ENCODE measurements at regions not wholly inside any gene's neighbourhood (a gene's known extent, or its start where the extent isn't known, plus 50 kb on each side); places are given as distances from the start of the nearest gene placed in this dataset.
A peak's percentile ranks its signal among the peaks of the same experiment; 100 is the strongest.

DNA sequence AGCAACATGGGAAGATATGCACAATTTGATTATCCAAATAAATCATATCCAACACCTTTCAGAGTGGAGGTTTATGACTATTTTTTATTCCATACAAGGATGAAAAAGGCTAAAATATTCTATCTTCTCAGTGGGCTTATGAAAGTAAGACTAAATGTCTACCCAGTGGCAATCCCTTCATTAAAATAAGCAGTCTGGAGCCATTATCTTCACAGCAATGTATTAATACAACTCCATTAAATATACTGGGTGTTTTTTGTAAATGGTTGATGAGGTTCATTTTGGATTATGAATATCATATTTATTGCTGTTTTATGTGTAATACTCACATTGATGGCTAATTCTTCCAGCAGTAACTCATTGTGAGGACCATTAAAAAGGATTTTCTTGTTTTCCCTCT is 352.7 kb upstream of the SOX11 start:
- Mint-ChIP-seq H3K4me1 (no peaks in the 10 kb centered on the region), H3K27ac (no peak overlapping the region), H3K27me3 (no peaks in the 10 kb centered on the region), H3K9me3 (peaks cover 0 to 9% (median 3%) of the 10 kb centered on the region in 7 donors), H3K36me3 (no peaks in the 10 kb centered on the region), H3K4me3 (no peak overlapping the region)
- H3K27me3 ChIP-seq (ENCODE audit: control insufficient read depth, insufficient read depth, low read length) = no peaks in the 10 kb centered on the region
- no peak for DNase-seq
- ATAC-seq (ENCODE audit: low read depth in 2 of 2) = no peak
- H3K4me3 ChIP-seq (ENCODE audit: low read depth, low read length) = no peak overlapping the region
- H3K9me3 ChIP-seq (ENCODE audit: control insufficient read depth in 2 of 2, low read length in 2 of 2) = no peaks in the 10 kb centered on the region
- no peak overlapping the region for H3K27ac ChIP-seq (ENCODE audit: insufficient read depth, low read length, poor library complexity, severe bottlenecking)
- H3K36me3 ChIP-seq (ENCODE audit: control insufficient read depth, insufficient read depth, low read length) = no peaks in the 10 kb centered on the region
- H3K4me1 ChIP-seq (ENCODE audit: control insufficient read depth, insufficient read depth, low read length, poor library complexity, severe bottlenecking) = no peaks in the 10 kb centered on the region

DNA sequence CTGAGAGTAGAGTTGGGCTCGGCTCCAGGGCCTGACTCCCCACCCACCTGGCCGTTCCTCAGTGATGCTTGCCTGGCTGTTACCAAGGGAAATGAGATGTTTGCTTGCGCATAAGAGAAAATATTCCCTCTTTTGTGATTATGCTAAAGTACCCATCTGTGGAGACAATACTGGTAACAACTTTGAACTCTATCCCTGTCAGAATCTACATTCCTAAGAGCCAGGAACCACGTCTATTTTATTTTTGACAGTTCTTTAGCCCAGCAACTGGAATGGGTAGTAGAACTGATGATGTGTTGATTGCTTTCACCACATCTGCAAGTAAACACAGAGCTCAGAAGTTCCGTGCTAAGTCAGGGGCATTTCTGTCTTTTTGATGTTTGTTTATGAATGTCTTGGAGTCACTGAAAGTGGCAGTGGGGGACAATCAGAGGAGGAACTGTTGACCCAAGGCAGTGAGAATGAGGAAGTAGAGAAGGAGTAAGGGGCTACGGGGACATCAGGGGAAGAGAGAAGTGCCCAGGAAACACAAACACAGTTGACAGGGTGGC is 348.3 kb upstream of the SOX11 start:
- H3K36me3 Mint-ChIP-seq = no peaks in the 10 kb centered on the region
- no peaks in the 10 kb centered on the region for H3K27me3 ChIP-seq (ENCODE audit: control insufficient read depth, insufficient read depth, low read length)
- no peaks in the 10 kb centered on the region for H3K36me3 ChIP-seq (ENCODE audit: control insufficient read depth, insufficient read depth, low read length)
- no peaks in the 10 kb centered on the region for H3K27me3 Mint-ChIP-seq
- no peak overlapping the region for H3K27ac Mint-ChIP-seq
- no peaks in the 10 kb centered on the region for H3K4me1 Mint-ChIP-seq
- DNase-seq (no peak), ATAC-seq (ENCODE audit: low read depth in 2 of 2) (no peak)
- no peak overlapping the region for H3K27ac ChIP-seq (ENCODE audit: insufficient read depth, low read length, poor library complexity, severe bottlenecking)
- no peaks in the 10 kb centered on the region for H3K4me1 ChIP-seq (ENCODE audit: control insufficient read depth, insufficient read depth, low read length, poor library complexity, severe bottlenecking)
- no peak overlapping the region for H3K4me3 Mint-ChIP-seq
- peaks cover 0 to 10% (median 3%) of the 10 kb centered on the region in 7 donors for H3K9me3 Mint-ChIP-seq
- H3K9me3 ChIP-seq (ENCODE audit: control insufficient read depth in 2 of 2, low read length in 2 of 2) = peaks cover 0 to 1% of the 10 kb centered on the region in 2 experiments
- no peak overlapping the region for H3K4me3 ChIP-seq (ENCODE audit: low read depth, low read length)

DNA sequence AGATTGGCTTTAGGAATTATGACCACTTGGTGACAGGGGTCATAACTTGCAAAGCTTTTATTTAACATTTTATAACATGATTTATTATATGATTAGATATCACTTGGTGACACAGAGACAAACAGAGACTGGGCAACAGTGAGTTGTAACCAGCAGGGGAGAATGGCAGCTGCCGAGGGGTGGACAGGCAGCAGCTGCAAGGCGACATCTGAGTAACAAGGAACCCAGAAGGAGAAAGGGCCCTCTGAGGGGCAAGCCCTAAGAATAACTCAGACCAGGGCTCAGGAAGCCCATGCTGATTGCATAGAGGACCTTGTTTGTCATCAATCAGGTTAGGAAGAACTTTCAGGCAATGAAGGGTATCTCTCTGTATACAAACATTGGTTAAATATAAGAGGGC is 339.9 kb upstream of the SOX11 start:
- H3K36me3 Mint-ChIP-seq = no peaks in the 10 kb centered on the region
- H3K9me3 Mint-ChIP-seq = peaks cover 0 to 9% (median 6%) of the 10 kb centered on the region in 7 donors
- Histone ChIP-seq H3K27ac (ENCODE audit: insufficient read depth, low read length, poor library complexity, severe bottlenecking) (no peak overlapping the region), H3K4me1 (ENCODE audit: control insufficient read depth, insufficient read depth, low read length, poor library complexity, severe bottlenecking) (no peaks in the 10 kb centered on the region), H3K36me3 (ENCODE audit: control insufficient read depth, insufficient read depth, low read length) (no peaks in the 10 kb centered on the region), H3K9me3 (ENCODE audit: control insufficient read depth in 2 of 2, low read length in 2 of 2) (peaks cover 3 to 4% of the 10 kb centered on the region in 2 experiments), H3K4me3 (ENCODE audit: low read depth, low read length) (no peak overlapping the region), H3K27me3 (ENCODE audit: control insufficient read depth, insufficient read depth, low read length) (no peaks in the 10 kb centered on the region)
- ATAC-seq (ENCODE audit: low read depth in 2 of 2) (no peak), DNase-seq (no peak)
- no peaks in the 10 kb centered on the region for H3K27me3 Mint-ChIP-seq
- H3K4me3 Mint-ChIP-seq = no peak overlapping the region
- no peak overlapping the region for H3K27ac Mint-ChIP-seq
- H3K4me1 Mint-ChIP-seq = no peaks in the 10 kb centered on the region

DNA sequence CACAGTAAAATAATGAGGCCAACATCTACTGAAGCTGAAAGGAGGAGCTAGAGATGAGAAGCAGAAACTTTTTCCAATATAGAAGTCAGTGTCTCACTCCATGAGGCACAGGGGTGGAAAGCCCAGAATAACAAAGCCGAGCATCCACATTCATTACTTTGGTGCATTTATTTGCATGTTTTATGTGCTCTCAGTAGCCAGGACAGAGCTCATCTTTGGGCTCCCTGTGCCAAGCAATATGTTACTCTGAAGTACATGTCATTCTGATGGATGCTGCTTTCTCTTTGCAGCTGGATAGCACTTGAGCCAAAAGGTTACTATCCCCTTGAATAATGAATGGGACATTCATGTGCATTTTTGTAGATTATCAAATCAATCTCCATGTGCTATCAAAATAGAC is 338.6 kb upstream of the SOX11 start:
- Histone ChIP-seq H3K9me3 (ENCODE audit: control insufficient read depth in 2 of 2, low read length in 2 of 2) (peaks cover 3 to 4% of the 10 kb centered on the region in 2 experiments), H3K27ac (ENCODE audit: insufficient read depth, low read length, poor library complexity, severe bottlenecking) (no peak overlapping the region), H3K27me3 (ENCODE audit: control insufficient read depth, insufficient read depth, low read length) (no peaks in the 10 kb centered on the region), H3K36me3 (ENCODE audit: control insufficient read depth, insufficient read depth, low read length) (no peaks in the 10 kb centered on the region), H3K4me3 (ENCODE audit: low read depth, low read length) (no peak overlapping the region), H3K4me1 (ENCODE audit: control insufficient read depth, insufficient read depth, low read length, poor library complexity, severe bottlenecking) (no peaks in the 10 kb centered on the region)
- H3K4me3 Mint-ChIP-seq = no peak overlapping the region
- no peaks in the 10 kb centered on the region for H3K36me3 Mint-ChIP-seq
- ATAC-seq (ENCODE audit: low read depth in 2 of 2) (no peak), DNase-seq (no peak)
- H3K27ac Mint-ChIP-seq = no peak overlapping the region
- peaks cover 0 to 9% (median 3%) of the 10 kb centered on the region in 7 donors for H3K9me3 Mint-ChIP-seq
- no peaks in the 10 kb centered on the region for H3K27me3 Mint-ChIP-seq
- H3K4me1 Mint-ChIP-seq = no peaks in the 10 kb centered on the region

DNA sequence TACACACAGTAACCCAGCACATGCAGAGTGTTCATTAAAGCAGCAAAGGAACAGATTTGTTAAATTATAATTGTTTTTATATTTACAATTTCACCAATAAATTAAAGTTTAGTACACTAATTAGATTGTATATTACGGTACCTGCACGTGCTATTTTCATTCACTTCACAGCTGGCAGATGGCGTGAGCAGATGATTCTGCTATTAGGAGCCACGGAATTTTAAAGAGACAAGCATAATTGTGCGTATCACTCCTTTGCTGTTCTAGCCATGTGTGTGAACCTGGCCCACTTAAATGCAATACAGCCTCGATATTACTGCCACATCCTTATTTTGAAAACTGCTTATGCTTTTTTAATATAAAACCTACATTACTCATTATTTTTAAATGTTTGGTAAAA is 332.8 kb upstream of the SOX11 start:
- Histone ChIP-seq H3K27me3 (ENCODE audit: control insufficient read depth, insufficient read depth, low read length) (no peaks in the 10 kb centered on the region), H3K4me1 (ENCODE audit: control insufficient read depth, insufficient read depth, low read length, poor library complexity, severe bottlenecking) (no peaks in the 10 kb centered on the region), H3K27ac (ENCODE audit: insufficient read depth, low read length, poor library complexity, severe bottlenecking) (no peak overlapping the region), H3K9me3 (ENCODE audit: control insufficient read depth in 2 of 2, low read length in 2 of 2) (peaks cover 0 to 3% of the 10 kb centered on the region in 2 experiments), H3K36me3 (ENCODE audit: control insufficient read depth, insufficient read depth, low read length) (no peaks in the 10 kb centered on the region), H3K4me3 (ENCODE audit: low read depth, low read length) (no peak overlapping the region)
- H3K27ac Mint-ChIP-seq = no peak overlapping the region
- peaks cover 0 to 8% (median 4%) of the 10 kb centered on the region in 7 donors for H3K9me3 Mint-ChIP-seq
- H3K4me3 Mint-ChIP-seq = no peak overlapping the region
- no peak for DNase-seq
- H3K4me1 Mint-ChIP-seq = no peaks in the 10 kb centered on the region
- H3K27me3 Mint-ChIP-seq = no peaks in the 10 kb centered on the region
- no peaks in the 10 kb centered on the region for H3K36me3 Mint-ChIP-seq
- ATAC-seq (ENCODE audit: low read depth in 2 of 2) = no peak

DNA sequence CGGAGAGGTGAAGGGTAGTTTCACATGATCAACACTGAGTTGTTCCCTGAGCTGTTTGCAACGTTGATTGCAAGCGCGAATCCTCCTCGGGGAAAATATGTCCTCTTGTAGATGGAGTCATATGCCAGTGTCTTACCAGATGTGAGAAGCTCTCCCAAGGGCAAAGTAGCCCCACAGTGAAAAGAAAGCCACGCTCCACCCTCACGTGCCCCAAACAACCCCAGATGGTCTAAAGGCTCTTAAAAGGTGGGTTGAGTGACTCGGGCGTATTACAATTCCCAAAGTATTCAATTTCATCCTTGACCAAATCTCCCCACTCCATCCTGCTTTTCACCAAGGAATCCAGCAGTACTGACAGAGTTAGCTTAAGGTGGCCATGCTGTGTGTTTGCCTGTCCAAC is 332.1 kb upstream of the SOX11 start:
- Histone ChIP-seq H3K9me3 (ENCODE audit: control insufficient read depth in 2 of 2, low read length in 2 of 2) (peaks cover 0 to 3% of the 10 kb centered on the region in 2 experiments), H3K4me1 (ENCODE audit: control insufficient read depth, insufficient read depth, low read length, poor library complexity, severe bottlenecking) (no peaks in the 10 kb centered on the region), H3K27ac (ENCODE audit: insufficient read depth, low read length, poor library complexity, severe bottlenecking) (no peak overlapping the region), H3K4me3 (ENCODE audit: low read depth, low read length) (no peak overlapping the region), H3K27me3 (ENCODE audit: control insufficient read depth, insufficient read depth, low read length) (no peaks in the 10 kb centered on the region), H3K36me3 (ENCODE audit: control insufficient read depth, insufficient read depth, low read length) (no peaks in the 10 kb centered on the region)
- ATAC-seq (ENCODE audit: low read depth in 2 of 2) = no peak
- no peak for DNase-seq
- Mint-ChIP-seq H3K4me3 (no peak overlapping the region), H3K27me3 (no peaks in the 10 kb centered on the region), H3K9me3 (peaks cover 0 to 8% (median 5%) of the 10 kb centered on the region in 7 donors), H3K27ac (no peak overlapping the region), H3K4me1 (no peaks in the 10 kb centered on the region), H3K36me3 (no peaks in the 10 kb centered on the region)

DNA sequence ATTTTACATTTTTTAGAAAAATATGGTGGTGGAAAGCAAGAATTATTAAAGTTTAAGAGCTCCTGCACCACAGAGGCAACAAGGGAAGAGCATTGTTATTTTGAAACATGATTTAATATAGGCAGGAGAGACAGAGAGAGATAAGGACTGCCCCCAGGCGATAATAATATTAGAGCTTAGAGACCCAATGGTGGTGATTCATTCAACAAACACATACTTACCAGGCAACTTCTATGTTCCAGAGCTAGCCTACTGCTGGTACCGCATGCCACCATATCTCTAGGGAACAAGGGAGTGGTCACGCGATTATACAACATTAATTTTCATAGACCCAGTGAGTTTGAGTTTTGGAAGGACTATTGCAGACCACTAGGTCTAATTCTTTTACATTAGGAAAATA is 327.8 kb upstream of the SOX11 start:
- H3K27me3 ChIP-seq (ENCODE audit: control insufficient read depth, insufficient read depth, low read length) = no peaks in the 10 kb centered on the region
- Mint-ChIP-seq H3K27ac (no peak overlapping the region), H3K4me3 (no peak overlapping the region), H3K36me3 (no peaks in the 10 kb centered on the region), H3K27me3 (no peaks in the 10 kb centered on the region), H3K4me1 (no peaks in the 10 kb centered on the region), H3K9me3 (peaks cover 0 to 8% (median 4%) of the 10 kb centered on the region in 7 donors)
- H3K4me3 ChIP-seq (ENCODE audit: low read depth, low read length) = no peak overlapping the region
- peaks cover 0 to under 1% of the 10 kb centered on the region in 2 experiments for H3K9me3 ChIP-seq (ENCODE audit: control insufficient read depth in 2 of 2, low read length in 2 of 2)
- H3K27ac ChIP-seq (ENCODE audit: insufficient read depth, low read length, poor library complexity, severe bottlenecking) = no peak overlapping the region
- H3K4me1 ChIP-seq (ENCODE audit: control insufficient read depth, insufficient read depth, low read length, poor library complexity, severe bottlenecking) = no peaks in the 10 kb centered on the region
- H3K36me3 ChIP-seq (ENCODE audit: control insufficient read depth, insufficient read depth, low read length) = no peaks in the 10 kb centered on the region
- ATAC-seq (ENCODE audit: low read depth in 2 of 2) (no peak), DNase-seq (no peak)

DNA sequence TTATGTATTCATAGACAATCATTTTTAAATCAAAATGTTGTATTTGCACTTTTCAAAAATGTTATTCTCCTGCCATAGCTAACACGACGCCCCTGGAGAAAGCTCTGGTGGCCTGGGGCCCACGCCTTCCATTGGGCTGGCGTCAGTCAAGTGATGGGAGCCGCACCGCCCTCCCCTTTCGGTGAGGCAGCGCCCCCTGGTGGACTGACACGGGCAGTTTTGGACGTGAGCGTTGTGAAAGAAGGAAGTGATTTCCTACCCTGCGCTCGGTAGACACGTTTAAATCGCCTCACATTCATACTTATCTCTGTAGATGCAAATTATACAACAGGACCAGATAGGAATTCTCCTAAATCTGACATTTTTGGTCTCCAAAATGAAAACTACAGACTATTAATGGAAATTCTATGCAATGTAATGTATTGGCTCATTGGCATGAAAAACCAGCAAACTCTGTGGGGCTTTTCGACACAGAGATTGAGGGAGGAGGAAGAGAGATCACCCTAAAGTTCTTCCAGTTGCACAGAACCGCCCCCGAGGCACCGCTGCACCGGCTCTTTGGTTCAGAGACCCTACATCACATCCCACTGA is 326.2 kb upstream of the SOX11 start:
- no peaks in the 10 kb centered on the region for H3K4me1 Mint-ChIP-seq
- Histone ChIP-seq H3K27ac (ENCODE audit: insufficient read depth, low read length, poor library complexity, severe bottlenecking) (no peak overlapping the region), H3K4me1 (ENCODE audit: control insufficient read depth, insufficient read depth, low read length, poor library complexity, severe bottlenecking) (no peaks in the 10 kb centered on the region)

More for the DNA sequence above, 326.2 kb upstream of the SOX11 start:
- no peak for ATAC-seq (ENCODE audit: low read depth in 2 of 2)
- H3K36me3 ChIP-seq (ENCODE audit: control insufficient read depth, insufficient read depth, low read length) = no peaks in the 10 kb centered on the region
- H3K27ac Mint-ChIP-seq = no peak overlapping the region
- H3K36me3 Mint-ChIP-seq = no peaks in the 10 kb centered on the region
- no peak overlapping the region for H3K4me3 Mint-ChIP-seq
- no peaks in the 10 kb centered on the region for H3K27me3 Mint-ChIP-seq
- no peaks in the 10 kb centered on the region for H3K27me3 ChIP-seq (ENCODE audit: control insufficient read depth, insufficient read depth, low read length)
- peak in 1 of 3 donors; percentile 24 for DNase-seq
- peaks cover 0 to 3% of the 10 kb centered on the region in 2 experiments for H3K9me3 ChIP-seq (ENCODE audit: control insufficient read depth in 2 of 2, low read length in 2 of 2)
- H3K9me3 Mint-ChIP-seq = peaks cover 1 to 7% (median 4%) of the 10 kb centered on the region in 7 donors
- H3K4me3 ChIP-seq (ENCODE audit: low read depth, low read length) = no peak overlapping the region

All from CD4-positive, CD25-positive, alpha-beta regulatory T cell (primary cell).